PC-9 (cell line): ENCODE measurements at regions not wholly inside any gene's neighbourhood (a gene's known extent, or its start where the extent isn't known, plus 50 kb on each side); places are given as distances from the start of the nearest gene placed in this dataset.

Experiments
- CTCF ChIP-seq: fragments of 200-600 bp; sonication (generic); conservative IDR thresholded peaks from 2 replicates; pipeline ENCODE4 v1.6.1; 2017; ENCODE audit warnings: mixed run types, antibody characterized with exemption, mild to moderate bottlenecking, moderate library complexity
- EZH2 ChIP-seq: fragments of 200-600 bp; sonication (generic); IDR thresholded peaks from 2 replicates; pipeline ENCODE4 v1.8.0; 2017; ENCODE audit warnings: antibody characterized with exemption, low read depth

GRCh38 chr7:69452797-69453196 is 145.5 kb upstream of the AUTS2 start:
- TF ChIP-seq CTCF: no peak
- no peak for TF ChIP-seq EZH2
